ENCODE measurements at regions not wholly inside any gene's neighbourhood (a gene's known extent, or its start where the extent isn't known, plus 50 kb on each side); places are given as distances from the start of the nearest gene placed in this dataset.

- no peak for DNase-seq
Observed at GRCh38 chrX:121102101-121102500, 54.7 kb downstream of the GLUD2 start.

- peak; percentile 17 for DNase-seq
Observed at GRCh38 chrX:121103381-121103780, 56.0 kb downstream of the GLUD2 start.

GRCh38 chrX:121106484-121107235 lies 59.2 kb downstream of the GLUD2 start:
- no peak for DNase-seq

- DNase-seq = no peak
Observed at GRCh38 chrX:121109986-121110385, 62.6 kb downstream of the GLUD2 start.

GRCh38 chrX:121110536-121110935 lies 63.1 kb downstream of the GLUD2 start:
- DNase-seq = no peak

GRCh38 chrX:121114691-121115090 lies 67.3 kb downstream of the GLUD2 start:
- DNase-seq = peak; percentile 5

- no peak for DNase-seq
Observed at GRCh38 chrX:121120690-121121605, 73.5 kb downstream of the GLUD2 start.

- DNase-seq = no peak
Observed at GRCh38 chrX:121122332-121122731, 74.9 kb downstream of the GLUD2 start.

GRCh38 chrX:121128925-121129877 lies 81.8 kb downstream of the GLUD2 start:
- DNase-seq = peak; percentile 61

- DNase-seq = no peak
Observed at GRCh38 chrX:121132675-121133074, 85.3 kb downstream of the GLUD2 start.

GRCh38 chrX:121135488-121136207 lies 88.2 kb downstream of the GLUD2 start:
- DNase-seq = no peak

GRCh38 chrX:121146059-121146628 lies 98.7 kb downstream of the GLUD2 start:
- no peak for DNase-seq

GRCh38 chrX:121150217-121150616 lies 102.8 kb downstream of the GLUD2 start:
- no peak for DNase-seq

- no peak for DNase-seq
Observed at GRCh38 chrX:121151293-121151692, 103.9 kb downstream of the GLUD2 start.

- no peak for DNase-seq
Observed at GRCh38 chrX:121154858-121155404, 107.5 kb downstream of the GLUD2 start.

- no peak for DNase-seq
Observed at GRCh38 chrX:121160987-121161386, 113.6 kb downstream of the GLUD2 start.

GRCh38 chrX:121161501-121161933 lies 114.1 kb downstream of the GLUD2 start:
- peak; percentile 33 for DNase-seq

- no peak for DNase-seq
Observed at GRCh38 chrX:121163443-121163842, 116.0 kb downstream of the GLUD2 start.

- no peak for DNase-seq
Observed at GRCh38 chrX:121165930-121166359, 118.5 kb downstream of the GLUD2 start.

- no peak for DNase-seq
Observed at GRCh38 chrX:121169099-121170035, 122.0 kb downstream of the GLUD2 start.

All from NCI-H82 (cell line).